ENCODE measurements at regions not wholly inside any gene's neighbourhood (a gene's known extent, or its start where the extent isn't known, plus 50 kb on each side); places are given as distances from the start of the nearest gene placed in this dataset.

GRCh38 chr13:87459419-87459818 lies 211.8 kb upstream of the SLITRK5 start:
- Histone ChIP-seq H3K4me1 (ENCODE audit: insufficient read depth, low read length) (no peaks in the 10 kb centered on the region), H3K14ac (ENCODE audit: insufficient read depth, low read length) (no peak overlapping the region), H3K9ac (ENCODE audit: extremely low read depth, insufficient read length, low read length) (no peak overlapping the region), H2BK20ac (ENCODE audit: low read depth, low read length, poor library complexity, severe bottlenecking) (no peak overlapping the region), H3K79me2 (ENCODE audit: insufficient read depth, low read length) (no peaks in the 10 kb centered on the region), H3K4me2 (ENCODE audit: insufficient read depth, insufficient read length, low read length) (no peak overlapping the region), H3K23me2 (ENCODE audit: insufficient read length, low read depth, low read length, poor library complexity, severe bottlenecking) (no peaks in the 10 kb centered on the region), H3K27me3 (ENCODE audit: insufficient read depth, low read length) (no peaks in the 10 kb centered on the region), H4K8ac (replicated peaks; ENCODE audit: insufficient read length, low read depth, low read length) (no peak overlapping the region), H3K56ac (ENCODE audit: insufficient read length, low read depth, low read length) (no peak overlapping the region), H3K18ac (ENCODE audit: insufficient read length, low read depth, low read length) (no peak overlapping the region), H4K20me1 (ENCODE audit: control insufficient read depth, insufficient read depth, insufficient read length) (no peaks in the 10 kb centered on the region), H3K4ac (ENCODE audit: low read depth, low read length) (no peak overlapping the region), H2BK5ac (ENCODE audit: insufficient read length, low read length) (no peak overlapping the region), H3T11ph (ENCODE audit: low read length) (no peak overlapping the region), H3K27ac (ENCODE audit: insufficient read length, low read depth, low read length) (no peak overlapping the region), H2BK120ac (ENCODE audit: low read depth, low read length, poor library complexity, severe bottlenecking) (no peak overlapping the region), H3K23ac (ENCODE audit: insufficient read length, low read depth, low read length) (no peak overlapping the region), H3K9me3 (ENCODE audit: control insufficient read depth, low read depth, low read length) (no peaks in the 10 kb centered on the region), H2BK12ac (ENCODE audit: insufficient read length, low read depth, low read length) (no peak overlapping the region), H2AFZ (ENCODE audit: low read length) (no peak overlapping the region), H2AK5ac (ENCODE audit: insufficient read length, low read length) (no peak overlapping the region), H4K91ac (ENCODE audit: insufficient read length, low read depth, low read length) (no peak overlapping the region), H4K5ac (ENCODE audit: insufficient read length, low read depth, low read length) (no peak overlapping the region), H2BK15ac (ENCODE audit: low read depth, low read length) (no peak overlapping the region), H3K79me1 (ENCODE audit: insufficient read depth, low read depth, low read length, poor library complexity, severe bottlenecking) (no peaks in the 10 kb centered on the region)
- WGBS (ENCODE audit: extremely low coverage, insufficient read length, low lambda C conversion rate), result no CpG with 5 or more reads among the region's 1 CpG
- no peaks in the 10 kb centered on the region for H3K36me3 Mint-ChIP-seq (ENCODE audit: insufficient read depth in 1 of 3, low read depth in 3 of 3)
- no peaks in the 10 kb centered on the region for H3K27me3 Mint-ChIP-seq (ENCODE audit: low read depth)
- no peak for TF ChIP-seq CTCF (conservative IDR thresholded peaks at IDR 0.05)
- H3K9me3 Mint-ChIP-seq, result no peaks in the 10 kb centered on the region
- H3K27ac Mint-ChIP-seq, result no peak overlapping the region
- H3K4me3 Mint-ChIP-seq, result no peak overlapping the region
- no peak for DNase-seq
- H3K4me1 Mint-ChIP-seq, result peaks cover 0 to 2% of the 10 kb centered on the region in 2 experiments; a peak in 1 of 4 replicates

Data from H9 (cell line).